HG03108 (cell line): ENCODE measurements at regions not wholly inside any gene's neighbourhood (a gene's known extent, or its start where the extent isn't known, plus 50 kb on each side); places are given as distances from the start of the nearest gene placed in this dataset.

Experiments used
- ATAC-seq: cut with Tn5 transposase; IDR thresholded peaks from one replicate; pipeline ENCODE4 v1.9.1; 2021; ENCODE audit warnings: moderate library complexity; ENCODE audit not compliant: unreplicated experiment

DNA sequence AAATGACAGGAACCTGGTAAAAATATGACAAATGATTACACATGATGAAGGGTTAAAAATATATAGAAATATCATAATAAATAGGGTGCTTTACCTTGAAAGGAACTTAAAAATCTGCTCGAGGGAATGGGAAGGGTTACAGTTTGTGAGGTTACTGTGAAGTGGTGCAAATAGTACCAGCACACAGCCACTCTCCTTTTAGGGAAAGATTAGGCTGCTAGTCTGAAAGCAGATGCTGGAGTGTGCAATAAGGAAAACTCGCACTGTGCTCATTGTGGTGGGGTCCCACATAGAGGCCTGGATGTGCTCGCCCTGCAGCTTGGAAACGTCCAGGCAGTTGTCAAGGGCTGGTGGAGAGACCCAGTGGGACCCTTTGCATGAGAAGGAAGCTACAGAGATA lies 145.9 kb upstream of the TBX20 start:
- no peak for ATAC-seq

DNA sequence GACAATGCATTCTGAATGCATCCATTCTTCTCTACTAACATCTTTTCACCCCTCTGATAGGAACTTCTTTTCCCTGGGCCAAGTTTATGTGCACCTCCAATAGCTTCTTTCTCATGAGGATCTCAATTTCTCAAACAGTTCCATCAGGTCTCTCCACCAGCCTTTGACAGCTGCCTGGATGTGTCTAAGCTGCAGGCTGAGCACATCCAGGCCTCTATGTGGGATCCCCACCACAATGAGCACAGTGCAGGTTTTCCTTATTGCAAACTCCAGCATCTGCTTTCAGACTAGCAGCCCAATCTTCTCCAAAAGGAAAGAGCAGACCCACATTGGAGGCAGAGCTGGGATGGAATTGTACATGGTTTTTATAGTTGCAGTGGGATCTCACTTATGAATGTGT lies 145.3 kb upstream of the TBX20 start:
- ATAC-seq, result no peak

DNA sequence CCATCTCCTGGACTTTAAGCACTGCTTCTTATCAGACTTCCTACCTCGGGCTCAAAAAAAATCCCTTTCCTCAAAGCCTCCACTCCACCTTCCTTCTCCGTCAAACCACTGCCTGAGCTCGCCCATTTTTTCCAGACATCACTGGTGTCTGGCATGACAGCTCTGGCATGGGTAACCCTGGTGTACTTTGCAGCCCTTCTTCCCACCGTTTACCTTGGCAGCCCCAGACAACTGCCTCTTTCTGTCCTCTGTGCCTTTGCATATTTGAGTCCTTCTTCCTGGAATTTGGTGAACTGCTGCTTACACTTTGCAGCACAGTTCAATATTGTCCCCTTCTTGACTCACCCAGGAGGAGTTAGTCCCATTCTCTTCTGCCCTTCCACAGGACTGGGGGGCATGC lies 144.6 kb upstream of the TBX20 start:
- no peak for ATAC-seq

DNA sequence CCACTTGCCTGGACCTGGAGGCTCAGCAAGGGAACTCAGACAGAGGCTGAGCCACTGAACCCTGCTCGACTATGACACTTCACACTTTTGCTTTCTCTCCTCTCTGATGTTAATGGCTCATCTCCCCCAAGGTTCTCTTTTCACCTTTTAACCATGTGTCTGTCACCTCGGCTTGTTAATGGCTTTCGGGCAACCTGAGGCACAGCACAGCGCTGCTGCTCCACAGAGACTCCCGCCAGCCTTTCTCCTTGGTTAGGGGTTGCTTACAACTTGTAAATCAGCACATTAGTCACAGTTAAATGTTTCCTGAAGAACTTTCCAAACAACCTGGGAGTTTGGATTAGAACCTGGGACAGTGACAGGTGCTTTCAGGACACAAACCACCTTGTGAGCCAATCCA lies 136.2 kb upstream of the TBX20 start:
- no peak for ATAC-seq

DNA sequence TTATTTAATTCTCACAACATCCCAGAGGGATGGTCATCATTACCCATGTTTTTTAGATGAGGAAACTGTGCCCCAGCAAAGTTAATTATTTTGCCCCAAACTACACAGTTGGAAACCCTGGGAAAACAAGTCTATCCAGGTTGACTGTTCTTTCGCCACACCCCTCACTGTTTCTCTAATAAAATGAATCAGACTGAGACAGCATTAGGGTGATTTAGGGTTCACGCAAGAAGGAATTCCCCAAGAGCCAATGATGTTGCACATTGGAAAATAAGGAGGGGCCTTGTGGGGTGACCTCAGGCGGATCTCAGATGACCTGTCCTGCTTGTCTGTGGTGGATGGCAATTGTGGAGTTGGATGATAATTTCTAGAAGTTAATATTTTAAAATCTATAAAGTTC lies 135.7 kb upstream of the TBX20 start:
- ATAC-seq, result no peak

DNA sequence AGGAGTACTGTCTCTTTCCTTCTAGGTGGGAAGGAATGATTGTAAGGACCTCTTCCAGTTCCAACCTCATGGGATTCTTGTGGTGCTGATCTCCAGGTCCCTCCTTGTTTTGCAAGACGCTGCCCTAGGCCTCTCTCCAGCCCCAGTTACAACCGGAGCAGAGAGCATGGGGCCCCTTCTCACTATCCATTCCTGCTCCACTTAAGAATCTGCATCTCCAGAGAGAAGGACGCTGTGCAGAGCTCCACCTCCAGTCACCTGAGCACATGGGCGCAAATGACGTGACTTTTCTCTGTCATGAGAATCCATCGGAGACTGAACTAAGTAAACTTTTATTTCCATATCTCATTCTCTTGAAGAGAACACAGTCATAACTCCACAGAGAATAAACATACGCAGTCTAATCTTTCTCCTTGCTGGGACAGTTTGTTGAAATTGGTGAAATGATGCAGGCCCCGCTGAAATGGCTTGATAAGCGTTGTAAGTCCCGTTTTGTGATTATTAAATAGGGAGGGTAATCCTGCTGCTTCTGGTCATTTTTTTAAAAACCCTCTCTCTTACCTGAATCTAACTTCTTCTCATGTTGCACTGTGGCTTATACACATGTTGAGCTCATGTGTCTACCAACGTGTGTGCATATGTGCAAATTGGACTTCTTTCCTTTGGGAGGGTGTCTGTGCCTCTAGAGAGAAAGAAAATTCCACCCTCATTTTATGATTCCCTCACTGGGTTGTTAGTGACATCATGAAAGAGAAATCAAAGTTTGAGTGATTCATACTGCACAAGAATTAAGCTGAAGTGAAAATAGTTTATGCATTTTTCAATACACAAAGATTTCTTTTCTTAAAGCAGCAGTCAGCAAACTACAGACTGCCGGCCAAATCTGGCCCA lies 133.2 kb upstream of the TBX20 start:
- no peak for ATAC-seq

DNA sequence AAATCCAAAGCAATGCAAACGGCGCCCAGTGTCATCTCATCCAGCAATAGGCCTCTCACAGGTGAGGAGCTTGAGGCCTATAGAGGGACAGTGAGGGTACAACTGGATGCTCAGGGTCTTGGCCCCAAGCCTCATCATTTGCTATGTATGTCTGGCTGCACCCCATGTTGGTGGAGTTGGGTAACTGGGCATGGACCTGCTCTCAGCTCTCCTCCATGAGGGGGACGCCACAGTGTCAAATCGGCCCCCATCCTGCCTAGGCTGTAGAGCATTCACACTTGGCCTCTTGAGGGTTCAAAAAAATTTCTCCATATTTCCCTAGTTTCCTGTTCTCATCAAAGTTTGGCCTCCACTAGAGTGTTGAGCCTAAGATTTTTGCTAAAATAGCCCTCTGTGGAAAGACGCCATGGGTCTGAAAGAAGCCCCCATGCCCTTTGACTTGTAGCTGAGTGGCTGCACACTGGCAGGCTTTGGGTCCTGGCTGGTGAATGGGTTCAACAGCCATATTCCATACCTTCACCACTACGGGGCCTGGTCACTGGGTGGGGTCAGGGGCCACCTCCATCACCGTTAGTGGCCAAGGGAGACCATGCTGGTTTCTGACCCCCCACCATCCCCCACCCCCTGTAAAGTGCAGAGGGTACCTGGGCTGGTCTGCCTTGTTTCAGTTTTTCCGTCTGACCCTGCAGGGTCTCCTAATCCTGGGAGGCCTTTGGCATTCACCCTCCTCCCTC lies 132.3 kb upstream of the TBX20 start:
- ATAC-seq, result no peak

DNA sequence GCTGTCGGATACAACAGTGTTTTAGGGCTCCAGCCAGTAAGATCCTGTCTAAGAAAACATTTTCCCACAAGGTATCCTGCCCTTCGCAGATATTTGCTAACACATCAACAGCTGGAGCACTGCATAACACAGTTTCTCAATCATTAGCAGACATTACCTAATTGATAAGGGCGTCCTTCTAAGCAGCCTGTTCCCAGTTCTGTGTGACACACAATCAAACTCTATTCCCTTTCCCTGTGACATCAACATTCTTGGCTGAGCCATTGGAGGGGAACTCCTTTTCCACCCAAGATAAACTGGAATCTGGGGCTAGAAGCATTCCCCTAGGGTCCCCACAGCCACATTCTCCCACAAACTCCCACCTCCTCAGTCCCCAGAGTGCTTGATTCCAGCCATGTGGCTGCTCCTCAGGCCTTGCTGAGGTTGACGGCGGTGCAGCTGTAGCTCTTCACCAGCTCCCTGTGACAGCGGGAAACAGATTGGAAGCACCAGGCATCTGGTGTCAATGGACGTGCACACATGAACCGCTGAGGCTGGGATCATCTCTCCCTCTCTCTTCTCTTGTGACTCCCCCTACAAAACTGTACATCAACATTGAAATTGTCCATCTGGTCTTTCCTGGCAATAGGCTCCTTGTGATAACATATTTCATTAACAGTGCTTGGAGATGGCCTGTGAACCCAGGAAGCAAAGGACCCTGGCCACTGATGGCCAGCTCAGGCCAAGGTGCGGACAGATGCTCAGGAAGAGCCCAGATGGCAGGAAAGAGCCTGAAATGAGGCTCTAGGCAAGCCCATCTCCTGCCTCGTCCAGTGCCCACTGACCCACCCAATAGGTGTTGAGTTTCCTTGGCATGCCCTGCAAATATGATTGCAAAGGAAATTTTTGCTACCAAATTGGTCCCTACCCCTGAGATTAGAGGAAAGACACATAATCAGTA lies 131.1 kb upstream of the TBX20 start:
- no peak for ATAC-seq

DNA sequence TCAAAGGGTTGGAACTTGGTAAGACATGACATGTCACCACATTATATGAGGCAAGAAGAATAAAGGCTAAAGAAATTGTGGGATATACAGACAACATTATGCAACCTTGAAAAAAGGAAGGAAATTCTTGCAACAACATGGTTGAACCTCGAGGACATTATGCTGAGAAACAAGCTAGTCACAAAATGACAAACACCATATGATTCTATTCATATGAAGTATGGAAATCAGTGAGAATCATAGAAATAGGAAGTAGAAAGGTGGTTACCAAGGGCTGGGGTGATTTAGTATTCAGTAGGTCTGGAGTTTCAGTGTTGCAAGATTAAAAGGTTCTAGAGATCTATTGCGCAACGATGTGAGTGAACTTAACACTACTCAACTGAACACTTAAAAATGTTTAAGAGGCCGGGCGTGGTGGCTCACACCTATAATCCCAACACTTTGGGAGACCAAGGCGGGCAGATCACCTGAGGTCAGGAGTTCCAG lies 126.9 kb upstream of the TBX20 start:
- ATAC-seq, result no peak

DNA sequence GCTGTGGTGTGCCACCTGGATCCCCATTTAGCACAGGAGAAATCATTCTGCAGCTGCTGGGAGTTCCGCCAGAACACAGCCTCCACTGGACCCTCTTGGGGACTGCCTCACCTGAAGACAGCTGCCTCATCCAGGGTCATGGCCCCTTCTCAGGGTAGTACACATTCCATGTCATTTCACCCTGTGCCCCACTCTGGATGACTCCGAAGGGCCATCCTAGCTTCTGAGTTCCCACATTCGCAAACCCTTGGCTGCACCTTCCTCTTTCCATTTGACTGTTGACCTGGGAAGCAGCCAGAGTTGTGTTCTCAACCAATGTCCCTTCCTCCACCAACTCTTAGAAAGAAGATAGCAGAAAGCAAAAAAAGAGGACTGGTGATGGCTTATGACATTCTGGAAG lies 125.6 kb upstream of the TBX20 start:
- ATAC-seq, result no peak

DNA sequence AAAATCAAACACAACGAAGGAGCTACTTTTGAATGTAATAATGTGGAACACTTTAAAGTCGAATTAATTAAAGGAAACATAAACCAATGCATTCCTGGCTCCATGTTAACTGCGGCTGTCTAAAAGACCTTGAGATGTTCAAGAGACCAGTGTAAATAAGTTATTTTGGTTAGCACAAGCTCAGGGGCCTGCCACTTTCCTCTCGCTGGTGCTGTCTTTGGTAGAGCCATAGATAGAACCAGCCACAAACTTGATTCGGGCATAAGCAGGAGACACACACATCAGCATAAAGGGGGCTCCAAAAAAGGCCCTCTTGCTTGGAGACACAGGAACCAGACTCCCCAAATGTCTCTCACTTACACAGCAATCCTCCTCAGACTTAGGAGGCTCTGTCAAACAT lies 121.6 kb upstream of the TBX20 start:
- ATAC-seq, result no peak

DNA sequence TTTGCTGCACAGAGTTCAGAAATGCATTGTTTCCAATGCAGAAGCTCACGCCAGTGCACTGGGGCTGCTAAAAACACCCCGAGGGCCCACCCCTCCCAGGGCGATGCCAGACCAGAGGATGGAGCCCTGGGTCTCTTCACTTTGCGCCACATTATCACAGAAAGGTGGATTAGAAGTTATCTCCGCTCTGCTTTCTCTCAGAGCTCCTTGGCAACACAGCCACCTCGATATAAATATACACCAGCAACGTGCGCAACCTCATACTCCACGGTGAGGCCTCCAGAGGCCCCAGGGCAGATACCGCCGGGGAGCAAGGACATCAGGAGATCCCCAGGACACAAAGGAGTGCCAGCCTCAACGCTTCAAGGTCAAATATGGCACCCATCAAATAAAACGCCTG lies 121.0 kb upstream of the TBX20 start:
- ATAC-seq, result no peak

DNA sequence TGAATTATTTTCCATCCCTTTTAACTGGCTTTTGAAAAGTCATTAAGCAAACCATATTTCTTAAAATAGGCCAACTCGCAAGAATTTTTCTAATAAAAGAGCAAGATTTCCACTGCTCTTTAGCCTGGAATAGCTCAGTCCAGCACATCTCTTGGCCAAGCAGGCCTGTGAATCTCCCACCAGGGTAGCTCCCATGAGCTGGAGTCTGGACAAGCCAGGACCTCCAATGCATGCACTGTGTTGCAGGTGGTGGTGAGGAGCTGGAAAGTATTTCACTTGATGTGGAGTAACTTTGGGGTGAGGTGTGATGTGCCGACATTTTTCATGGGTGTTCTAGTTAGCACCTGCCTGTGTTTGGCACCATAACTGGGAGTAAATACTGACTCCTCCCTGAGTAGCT lies 117.3 kb upstream of the TBX20 start:
- no peak for ATAC-seq

DNA sequence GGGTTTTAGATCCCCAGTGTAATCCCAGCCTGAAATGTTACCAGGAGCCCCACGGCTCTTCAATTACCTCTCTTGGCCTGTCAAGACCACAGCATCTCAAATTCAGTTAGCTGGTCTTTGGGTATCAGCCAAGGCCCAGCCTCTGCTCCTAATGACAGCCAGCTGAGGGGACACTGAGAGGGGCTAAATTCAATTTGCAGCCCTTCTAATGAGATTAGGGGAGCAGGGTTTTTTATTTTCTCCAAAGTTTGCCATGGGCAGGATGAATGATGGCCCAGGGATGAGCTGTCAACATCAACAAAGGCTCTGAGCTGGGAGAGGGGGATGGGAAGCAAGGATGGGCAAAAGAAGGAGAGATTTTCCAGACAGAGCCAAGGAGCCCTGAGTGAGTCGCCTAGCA lies 116.8 kb upstream of the TBX20 start:
- no peak for ATAC-seq

DNA sequence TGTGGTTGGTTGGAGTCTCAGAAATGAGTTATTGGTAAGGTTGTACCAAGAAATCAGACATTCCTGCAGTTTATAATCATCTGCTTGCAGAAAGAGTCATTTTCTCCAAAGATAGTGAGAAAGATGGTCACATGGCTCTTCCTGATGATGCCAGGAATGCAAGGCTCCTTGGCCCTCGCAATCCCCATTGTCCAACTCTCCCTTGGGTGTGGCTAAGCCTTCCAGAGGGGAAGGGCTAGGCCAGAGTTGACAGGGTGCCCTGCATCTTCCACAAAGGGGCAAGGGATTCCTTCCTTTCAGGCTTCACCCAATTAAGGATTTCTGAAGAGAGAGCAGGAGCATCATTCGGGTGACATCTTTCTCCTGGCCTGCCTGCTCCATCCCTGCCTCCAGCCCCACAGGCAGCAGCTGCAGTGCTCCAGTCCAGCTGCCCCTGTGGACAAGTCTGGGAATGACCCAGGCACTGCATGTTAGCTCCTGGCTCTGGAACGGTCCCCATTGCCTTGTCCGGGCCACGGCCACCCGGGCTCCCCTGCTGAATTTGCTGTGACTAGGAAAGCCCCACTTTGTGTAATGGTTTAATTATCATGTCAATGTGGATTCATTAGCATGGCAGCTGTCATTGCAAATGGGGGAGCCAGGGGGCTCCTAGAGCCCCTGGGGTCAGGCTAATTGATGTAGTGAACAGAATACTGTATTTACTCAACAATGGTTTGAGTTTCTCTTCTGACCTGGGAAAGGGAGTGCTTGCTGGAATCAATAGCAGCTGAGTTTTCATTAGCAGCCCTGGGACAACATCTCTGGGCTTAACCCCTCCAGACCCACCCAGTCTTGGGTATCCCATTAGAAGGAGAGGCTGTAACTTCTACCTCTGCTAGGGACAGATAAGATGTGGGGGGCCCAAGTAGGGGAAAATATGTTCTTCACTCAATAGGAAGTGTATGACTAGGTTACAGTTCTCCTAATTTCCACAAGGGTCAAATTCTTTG lies 112.6 kb upstream of the TBX20 start:
- ATAC-seq, result no peak

DNA sequence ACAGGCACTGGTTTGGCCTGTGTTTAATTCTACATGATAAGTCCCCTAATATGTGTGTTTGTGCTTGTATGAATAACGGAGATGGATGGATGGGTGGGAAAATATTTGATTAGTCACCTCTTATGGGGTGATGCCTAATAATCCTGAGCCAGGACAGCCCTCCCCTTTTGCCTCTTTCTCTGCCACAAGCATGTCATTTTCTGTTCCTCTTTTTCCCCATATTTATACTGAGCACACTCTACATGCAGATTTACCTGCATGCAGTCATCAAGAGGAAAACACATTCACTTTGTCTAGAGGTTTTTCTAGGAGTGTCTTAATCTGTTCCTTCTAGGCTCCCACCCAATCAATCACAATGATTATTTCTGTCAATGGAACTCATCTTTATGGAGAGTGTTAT lies 111.6 kb upstream of the TBX20 start:
- ATAC-seq, result no peak

DNA sequence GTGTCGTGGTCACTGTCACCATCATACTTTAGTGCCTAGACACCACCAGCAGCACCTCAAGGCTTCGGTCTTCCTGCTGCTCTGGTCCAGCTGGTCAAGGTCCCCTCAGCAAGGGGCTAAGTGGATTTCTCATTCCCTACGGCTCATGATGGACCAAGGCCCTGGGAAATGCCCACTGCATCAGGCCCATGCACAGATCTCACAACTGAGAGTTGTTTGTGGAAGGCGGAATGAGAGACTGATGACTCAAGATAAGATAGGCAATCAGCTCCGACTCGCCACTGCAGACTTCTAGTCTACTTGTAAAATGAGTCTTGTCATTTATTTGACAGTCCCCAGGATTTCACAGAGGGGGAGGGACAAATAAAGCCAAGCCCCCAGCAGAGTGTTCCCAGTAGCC lies 108.4 kb upstream of the TBX20 start:
- no peak for ATAC-seq

DNA sequence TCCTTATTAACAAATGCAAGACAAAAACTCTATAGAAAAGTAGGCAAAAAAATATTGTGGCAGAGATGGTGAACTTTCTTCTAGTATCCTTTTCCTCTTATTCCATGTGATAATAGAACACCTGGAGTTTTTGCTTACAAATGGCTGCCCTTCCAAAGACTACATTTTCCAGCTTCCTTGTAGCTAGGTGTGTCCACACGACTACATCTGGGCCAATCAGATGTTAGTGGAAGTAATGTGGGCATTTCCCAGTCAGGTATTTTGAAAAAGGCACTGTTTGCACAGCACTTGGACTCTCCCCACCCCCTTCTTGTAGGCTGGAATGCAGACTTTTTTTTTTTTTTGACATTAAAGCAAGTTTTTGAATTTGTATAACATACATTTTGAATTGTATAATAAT lies 105.5 kb upstream of the TBX20 start:
- no peak for ATAC-seq

DNA sequence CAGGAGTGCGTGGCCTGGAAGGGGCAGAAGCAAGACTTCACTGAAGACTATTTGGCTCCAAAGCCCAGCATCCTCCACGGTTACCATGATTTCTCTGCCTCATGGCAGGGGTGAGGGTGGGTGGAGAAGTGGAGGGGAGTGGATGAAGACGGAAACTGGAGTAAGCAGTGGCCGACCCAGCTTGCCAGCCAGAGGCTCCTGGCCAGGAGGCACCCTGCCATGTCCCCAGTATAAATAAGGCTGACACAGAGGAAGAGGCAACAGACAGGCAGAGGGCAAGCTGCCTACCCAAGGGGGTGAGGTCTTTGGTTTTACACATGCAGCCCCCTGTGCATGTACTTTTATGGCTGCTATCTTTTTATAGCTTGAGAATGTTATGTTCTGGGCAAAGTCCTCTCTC lies 102.6 kb upstream of the TBX20 start:
- no peak for ATAC-seq

DNA sequence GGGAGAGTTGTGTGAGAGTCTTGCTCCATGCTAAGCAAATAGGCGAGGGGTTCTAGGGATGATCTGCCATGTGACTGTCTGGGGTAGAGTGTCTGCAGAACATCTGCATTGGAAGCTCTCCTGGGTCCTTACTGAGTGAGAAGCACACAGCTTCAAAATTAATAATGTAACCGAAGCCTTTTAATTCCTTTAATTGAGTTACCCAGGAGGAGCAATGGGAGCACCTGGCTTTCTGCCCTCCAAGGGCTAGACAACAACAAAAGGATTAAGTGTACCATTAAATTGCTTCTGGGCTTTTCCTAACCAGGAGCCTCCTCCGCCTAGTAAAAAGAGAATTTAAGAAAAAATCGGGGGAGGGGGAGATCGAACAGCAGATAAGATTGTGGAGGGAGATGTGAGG lies 102.0 kb upstream of the TBX20 start:
- ATAC-seq, result no peak
